HEK293 (cell line): ENCODE measurements at regions not wholly inside any gene's neighbourhood (a gene's known extent, or its start where the extent isn't known, plus 50 kb on each side); places are given as distances from the start of the nearest gene placed in this dataset.
A peak's percentile ranks its signal among the peaks of the same experiment; 100 is the strongest.

Experiments used
- CTCF ChIA-PET: fragments of 350-600 bp; formaldehyde crosslinking; extraction: SDS; loops from one replicate; lab custom pipeline; 2021; ENCODE audit warnings: antibody characterized with exemption; lab: Yijun Ruan, JAX
- POLR2A ChIA-PET: fragments of 300-600 bp; formaldehyde crosslinking; extraction: SDS; loops from one replicate; lab custom pipeline; 2020; ENCODE audit warnings: antibody characterized with exemption, inconsistent platforms; lab: Yijun Ruan, JAX
- H3K27ac ChIP-seq: fragments of 200-500 bp; sonication (Bioruptor generic); 2 replicates; pipeline ENCODE4 v1.5.1; 2014; ENCODE audit warnings: low read depth, low read length, control low read depth, inconsistent platforms; ENCODE audit errors: extremely low read depth
- H3K36me3 ChIP-seq, 2 experiments: fragments of 200-500 bp in 1 of 2; sonication (Bioruptor generic) in 1 of 2; 1 replicate in 1 of 2; 2 replicates in 1 of 2; pipeline ENCODE4 v1.5.1; 2014 to 2017; ENCODE audit warnings: inconsistent platforms in 2 of 2, low read length in 2 of 2; ENCODE audit not compliant: control insufficient read depth in 2 of 2, insufficient read depth in 1 of 2
- H3K4me1 ChIP-seq: fragments of 200-500 bp; sonication (Bioruptor generic); 2 replicates; pipeline ENCODE4 v1.5.1; 2014; ENCODE audit warnings: mild to moderate bottlenecking, low read length, inconsistent platforms; ENCODE audit not compliant: control insufficient read depth, insufficient read depth
- H3K4me3 ChIP-seq: 2 replicates; pipeline ENCODE4 v1.5.1; 2011; ENCODE audit warnings: low read depth, mild to moderate bottlenecking, control low read depth, low read length, moderate library complexity
- H3K9me3 ChIP-seq: fragments of 200-500 bp; sonication (Bioruptor generic); 2 replicates; pipeline ENCODE4 v1.5.1; 2014; ENCODE audit warnings: low read depth, low read length, inconsistent platforms; ENCODE audit not compliant: control insufficient read depth, insufficient read depth
- HOXA7 ChIP-seq: sonication (generic); formaldehyde crosslinking; IDR thresholded peaks from 2 replicates; pipeline ENCODE4 v1.8.1; 2022; ENCODE audit warnings: missing genetic modification reagents, borderline replicate concordance
- OSR2 ChIP-seq: fragments of 450-650 bp; formaldehyde crosslinking; IDR thresholded peaks from 2 replicates; pipeline ENCODE4 v1.5.1; 2016; ENCODE audit warnings: missing biosample characterization, missing genetic modification characterization
- REST ChIP-seq: fragments of 450-650 bp; formaldehyde crosslinking; IDR thresholded peaks from 2 replicates; pipeline ENCODE4 v1.5.1; 2016; ENCODE audit warnings: missing biosample characterization, missing genetic modification characterization
- ZBTB10 ChIP-seq: fragments of 450-650 bp; formaldehyde crosslinking; IDR thresholded peaks from 2 replicates; pipeline ENCODE4 v1.5.1; 2016; ENCODE audit warnings: missing biosample characterization, missing genetic modification characterization
- ZNF169 ChIP-seq: fragments of 450-650 bp; formaldehyde crosslinking; IDR thresholded peaks from 2 replicates; pipeline ENCODE4 v1.5.1; 2016; ENCODE audit warnings: missing biosample characterization, missing genetic modification characterization
- ZNF175 ChIP-seq: fragments of 450-650 bp; formaldehyde crosslinking; IDR thresholded peaks from 2 replicates; pipeline ENCODE4 v1.5.1; 2016; ENCODE audit warnings: missing biosample characterization, missing genetic modification characterization
- ZNF292 ChIP-seq: fragments of 450-650 bp; formaldehyde crosslinking; IDR thresholded peaks from 2 replicates; pipeline ENCODE4 v1.5.1; 2016; ENCODE audit warnings: low read depth, missing biosample characterization, missing genetic modification characterization, borderline replicate concordance
- ZNF561 ChIP-seq: fragments of 450-650 bp; IDR thresholded peaks from 2 replicates; pipeline ENCODE4 v1.5.1; 2018; ENCODE audit warnings: missing biosample characterization, missing genetic modification characterization, borderline replicate concordance
- ZSCAN23 ChIP-seq: fragments of 450-650 bp; formaldehyde crosslinking; IDR thresholded peaks from 2 replicates; pipeline ENCODE4 v1.5.1; 2016; ENCODE audit warnings: missing biosample characterization, missing genetic modification characterization
- ZSCAN5A ChIP-seq: fragments of 450-650 bp; formaldehyde crosslinking; IDR thresholded peaks from 2 replicates; pipeline ENCODE4 v1.5.1; 2016; ENCODE audit warnings: missing biosample characterization, missing genetic modification characterization
- TF ChIP-seq, protein P1 (sequence below): fragments of 450-650 bp; formaldehyde crosslinking; IDR thresholded peaks from 2 replicates; pipeline ENCODE4 v1.5.1; 2016; ENCODE audit warnings: missing biosample characterization, missing genetic modification characterization
- TF ChIP-seq, protein P2 (sequence below): fragments of 450-650 bp; formaldehyde crosslinking; IDR thresholded peaks from 2 replicates; pipeline ENCODE4 v1.5.1; 2016; ENCODE audit warnings: missing biosample characterization, missing genetic modification characterization

DNA sequence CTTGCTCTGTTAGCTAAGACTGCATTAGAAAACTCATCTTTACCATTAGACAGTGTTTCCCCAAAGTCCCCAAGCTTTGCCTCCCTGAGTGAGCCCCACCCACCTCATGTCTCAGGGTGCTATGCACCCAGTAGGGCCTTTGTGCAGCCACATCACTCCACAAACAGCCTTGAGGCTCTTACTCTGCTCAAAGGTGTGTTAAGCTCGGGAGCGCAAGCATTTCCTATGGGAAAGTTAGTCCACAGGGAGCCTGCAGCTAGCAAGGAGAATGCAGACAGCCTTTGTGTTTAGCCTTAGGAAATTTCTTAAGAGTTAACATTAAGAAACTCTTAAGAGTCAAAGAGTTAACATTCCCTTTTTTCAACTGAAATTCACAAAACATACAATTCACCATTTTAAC, 278.8 kb downstream of the AJAP1 start (continued):
- TF ChIP-seq, protein P1, sequence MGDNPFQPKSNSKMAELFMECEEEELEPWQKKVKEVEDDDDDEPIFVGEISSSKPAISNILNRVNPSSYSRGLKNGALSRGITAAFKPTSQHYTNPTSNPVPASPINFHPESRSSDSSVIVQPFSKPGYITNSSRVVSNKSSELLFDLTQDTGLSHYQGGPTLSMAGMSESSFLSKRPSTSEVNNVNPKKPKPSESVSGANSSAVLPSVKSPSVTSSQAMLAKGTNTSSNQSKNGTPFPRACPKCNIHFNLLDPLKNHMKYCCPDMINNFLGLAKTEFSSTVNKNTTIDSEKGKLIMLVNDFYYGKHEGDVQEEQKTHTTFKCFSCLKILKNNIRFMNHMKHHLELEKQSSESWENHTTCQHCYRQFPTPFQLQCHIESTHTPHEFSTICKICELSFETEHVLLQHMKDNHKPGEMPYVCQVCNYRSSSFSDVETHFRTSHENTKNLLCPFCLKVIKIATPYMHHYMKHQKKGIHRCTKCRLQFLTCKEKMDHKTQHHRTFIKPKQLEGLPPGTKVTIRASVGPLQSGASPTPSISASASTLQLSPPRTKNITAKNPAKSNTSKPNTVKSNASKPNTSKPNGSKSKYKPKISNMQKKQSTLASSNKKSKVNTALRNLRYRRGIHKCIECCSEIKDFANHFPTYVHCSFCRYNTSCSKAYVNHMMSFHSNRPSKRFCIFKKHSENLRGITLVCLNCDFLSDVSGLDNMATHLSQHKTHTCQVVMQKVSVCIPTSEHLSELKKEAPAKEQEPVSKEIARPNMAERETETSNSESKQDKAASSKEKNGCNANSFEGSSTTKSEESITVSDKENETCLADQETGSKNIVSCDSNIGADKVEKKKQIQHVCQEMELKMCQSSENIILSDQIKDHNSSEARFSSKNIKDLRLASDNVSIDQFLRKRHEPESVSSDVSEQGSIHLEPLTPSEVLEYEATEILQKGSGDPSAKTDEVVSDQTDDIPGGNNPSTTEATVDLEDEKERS (tag by site-specific recombination): no peak
- TF ChIP-seq OSR2: no peak
- TF ChIP-seq ZNF292 (tag by site-specific recombination): no peak
- no peak for TF ChIP-seq ZNF169
- TF ChIP-seq HOXA7 (CRISPR knock-in tag): no peak
- no peak for TF ChIP-seq ZSCAN23
- TF ChIP-seq ZSCAN5A (tag by site-specific recombination): no peak
- TF ChIP-seq, all 188 proteins: peak for 0

DNA sequence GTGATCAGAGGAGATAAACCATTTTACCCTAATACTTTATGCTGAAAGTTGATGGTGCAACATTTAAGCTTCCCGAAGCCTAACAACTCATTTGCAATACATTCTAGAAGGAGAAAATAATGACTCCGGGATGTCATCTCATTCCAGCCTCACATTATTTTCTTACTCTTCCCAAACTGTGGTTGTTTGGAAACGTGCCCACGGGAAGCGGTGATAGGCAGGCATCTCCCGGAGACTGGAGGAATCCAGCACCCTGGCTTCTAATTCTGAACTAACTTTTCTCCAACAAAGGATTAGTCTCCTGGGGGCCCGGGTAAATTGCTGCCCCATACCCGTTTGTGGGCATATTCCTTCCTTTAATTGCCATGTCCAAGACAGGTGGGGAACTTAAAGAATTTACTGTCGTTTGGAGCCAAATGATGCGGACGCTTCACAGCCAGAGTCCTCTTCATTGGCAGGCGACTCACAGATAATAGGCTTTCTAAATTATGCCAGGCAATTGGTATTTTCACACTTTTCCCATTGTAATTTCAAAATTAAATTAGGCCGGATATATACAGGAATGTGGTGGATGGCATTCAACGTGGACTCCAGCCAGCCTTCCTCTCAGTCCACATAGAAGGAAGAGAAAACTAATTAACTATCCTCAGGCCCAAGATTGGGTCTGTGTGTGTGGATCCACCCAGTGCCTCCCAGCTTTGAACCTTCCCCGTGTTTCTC, 278.1 kb downstream of the AJAP1 start:
- Histone ChIP-seq H3K27ac (no peak overlapping the region), H3K9me3 (no peaks in the 10 kb centered on the region), H3K36me3 (no peaks in the 10 kb centered on the region), H3K4me3 (no peak overlapping the region), H3K4me1 (no peaks in the 10 kb centered on the region)
- ChIA-PET POLR2A (no interaction called here), CTCF (no interaction called here)
- TF ChIP-seq ZNF292 (tag by site-specific recombination) (no peak), ZNF561 (tag by site-specific recombination) (no peak), ZBTB10 (no peak)
- TF ChIP-seq, protein P2, sequence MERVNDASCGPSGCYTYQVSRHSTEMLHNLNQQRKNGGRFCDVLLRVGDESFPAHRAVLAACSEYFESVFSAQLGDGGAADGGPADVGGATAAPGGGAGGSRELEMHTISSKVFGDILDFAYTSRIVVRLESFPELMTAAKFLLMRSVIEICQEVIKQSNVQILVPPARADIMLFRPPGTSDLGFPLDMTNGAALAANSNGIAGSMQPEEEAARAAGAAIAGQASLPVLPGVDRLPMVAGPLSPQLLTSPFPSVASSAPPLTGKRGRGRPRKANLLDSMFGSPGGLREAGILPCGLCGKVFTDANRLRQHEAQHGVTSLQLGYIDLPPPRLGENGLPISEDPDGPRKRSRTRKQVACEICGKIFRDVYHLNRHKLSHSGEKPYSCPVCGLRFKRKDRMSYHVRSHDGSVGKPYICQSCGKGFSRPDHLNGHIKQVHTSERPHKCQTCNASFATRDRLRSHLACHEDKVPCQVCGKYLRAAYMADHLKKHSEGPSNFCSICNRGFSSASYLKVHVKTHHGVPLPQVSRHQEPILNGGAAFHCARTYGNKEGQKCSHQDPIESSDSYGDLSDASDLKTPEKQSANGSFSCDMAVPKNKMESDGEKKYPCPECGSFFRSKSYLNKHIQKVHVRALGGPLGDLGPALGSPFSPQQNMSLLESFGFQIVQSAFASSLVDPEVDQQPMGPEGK (tag by site-specific recombination): no peak

DNA sequence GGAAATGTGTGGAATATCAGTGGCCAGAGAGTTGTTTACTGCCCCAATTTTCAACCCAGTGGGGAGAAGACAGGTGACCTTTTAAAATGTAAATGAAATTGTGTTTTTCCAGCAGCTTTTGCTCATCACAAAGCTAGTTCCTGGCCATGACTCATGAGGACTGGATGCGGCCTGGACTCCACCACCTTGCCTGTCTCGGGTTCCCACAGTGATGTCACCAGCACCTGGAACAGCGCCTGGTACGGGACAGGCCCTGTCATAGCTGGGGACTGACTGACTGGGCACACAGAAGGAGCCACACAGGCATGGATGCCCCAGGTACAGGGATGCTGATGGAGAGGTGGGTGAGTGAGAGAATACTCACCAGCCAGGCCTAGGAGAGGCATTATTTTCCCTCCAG, 277.1 kb downstream of the AJAP1 start:
- Histone ChIP-seq H3K9me3 (no peaks in the 10 kb centered on the region), H3K4me1 (no peaks in the 10 kb centered on the region), H3K4me3 (no peak overlapping the region), H3K36me3 (no peaks in the 10 kb centered on the region), H3K27ac (no peak overlapping the region)
- no peak for TF ChIP-seq ZNF175 (tag by site-specific recombination)
- peak; percentile 21; the same call in 1 of the 2 replicates for TF ChIP-seq REST (tag by site-specific recombination)
- POLR2A ChIA-PET: no interaction called here
- CTCF ChIA-PET: no interaction called here
